GM19239 (cell line): ENCODE measurements at regions not wholly inside any gene's neighbourhood (a gene's known extent, or its start where the extent isn't known, plus 50 kb on each side); places are given as distances from the start of the nearest gene placed in this dataset.

Experiments
- DNase-seq: peaks from one replicate; pipeline ENCODE4 v3.0.0; 2011; ENCODE audit warnings: low spot score; ENCODE audit not compliant: insufficient read length
- FAIRE-seq: peaks from 2 replicates; lab custom pipeline; 2011; peaks lifted over from hg19 to GRCh38; lab: Jason Lieb, UNC

DNA sequence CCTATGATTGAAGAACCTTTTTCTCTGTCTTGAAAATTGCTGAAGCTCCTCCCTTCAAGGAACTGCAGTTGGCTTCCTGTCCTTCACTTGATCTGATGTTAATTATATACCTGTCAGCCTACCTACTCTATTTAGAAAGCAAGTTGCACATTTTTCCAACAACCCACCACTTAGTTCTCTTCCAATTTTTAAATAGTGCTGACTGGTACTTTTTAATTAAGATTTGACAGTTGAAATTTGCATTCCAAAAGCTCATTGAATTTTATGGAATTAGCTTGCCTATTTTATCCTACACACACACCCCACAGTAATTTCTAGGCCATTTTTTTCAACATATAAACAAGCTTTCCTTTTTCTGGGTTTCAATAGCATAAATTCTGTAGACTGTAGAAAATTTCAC lies 820.3 kb upstream of the FAT3 start:
- no peak for DNase-seq
- no peak for FAIRE-seq

DNA sequence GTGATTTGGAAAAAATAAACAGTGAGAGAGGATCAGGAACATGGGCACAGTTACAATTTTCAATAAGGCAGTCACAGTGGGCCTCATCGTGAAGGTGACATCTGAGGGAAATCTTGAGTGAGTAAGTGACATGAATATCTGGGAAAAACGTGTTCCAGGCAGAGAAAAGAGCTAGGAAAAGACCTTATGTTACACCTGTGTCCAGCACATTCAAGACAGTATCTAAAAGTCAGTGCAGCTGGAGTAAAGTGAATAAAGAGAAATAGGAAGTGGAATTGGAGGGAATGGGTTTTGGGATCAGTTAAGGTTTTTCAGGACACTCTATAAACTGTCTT lies 827.5 kb upstream of the FAT3 start:
- no peak for DNase-seq

DNA sequence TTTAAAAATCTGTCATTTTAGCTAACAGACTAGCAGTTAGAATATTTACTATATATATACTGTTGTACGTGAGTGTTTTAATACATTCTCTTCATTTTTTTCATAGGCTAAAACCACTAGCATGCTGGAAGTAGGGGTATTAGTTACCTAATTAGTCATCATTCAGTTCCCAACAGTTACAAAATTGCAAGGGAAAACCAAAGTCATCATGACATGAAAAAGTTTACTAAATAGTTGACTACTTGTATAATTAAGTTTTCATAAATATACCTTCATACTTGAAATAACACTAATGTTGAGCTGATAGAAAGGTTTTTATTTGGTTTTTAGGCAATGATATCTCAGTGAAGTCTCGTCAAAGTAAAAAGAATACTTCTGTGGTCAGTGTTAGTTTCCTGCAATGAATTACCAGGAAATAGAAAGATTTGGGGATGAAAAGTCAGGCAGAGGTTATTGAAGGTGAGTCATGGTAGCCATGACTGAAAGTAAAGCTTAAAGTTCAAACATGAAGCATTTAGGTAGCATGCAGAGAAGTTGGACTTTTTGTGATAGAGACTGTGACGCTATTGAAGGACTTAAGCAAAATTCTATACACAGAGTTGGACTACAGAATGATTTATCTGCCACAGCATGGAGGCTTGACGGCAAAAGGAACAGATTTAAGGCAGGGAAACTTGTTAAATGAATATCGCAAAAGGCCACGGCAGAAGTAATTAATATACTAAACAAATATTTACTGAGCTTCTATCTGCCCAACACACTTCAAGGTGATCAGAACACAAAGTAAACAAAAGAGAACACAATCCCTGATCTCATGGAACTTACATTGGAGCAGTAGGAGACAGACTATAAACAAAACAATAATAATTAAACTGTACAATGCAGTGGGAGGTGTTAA lies 828.1 kb upstream of the FAT3 start:
- DNase-seq (no peak), FAIRE-seq (no peak)

More for the DNA sequence above, 827.5 kb upstream of the FAT3 start:
- FAIRE-seq = no peak

DNA sequence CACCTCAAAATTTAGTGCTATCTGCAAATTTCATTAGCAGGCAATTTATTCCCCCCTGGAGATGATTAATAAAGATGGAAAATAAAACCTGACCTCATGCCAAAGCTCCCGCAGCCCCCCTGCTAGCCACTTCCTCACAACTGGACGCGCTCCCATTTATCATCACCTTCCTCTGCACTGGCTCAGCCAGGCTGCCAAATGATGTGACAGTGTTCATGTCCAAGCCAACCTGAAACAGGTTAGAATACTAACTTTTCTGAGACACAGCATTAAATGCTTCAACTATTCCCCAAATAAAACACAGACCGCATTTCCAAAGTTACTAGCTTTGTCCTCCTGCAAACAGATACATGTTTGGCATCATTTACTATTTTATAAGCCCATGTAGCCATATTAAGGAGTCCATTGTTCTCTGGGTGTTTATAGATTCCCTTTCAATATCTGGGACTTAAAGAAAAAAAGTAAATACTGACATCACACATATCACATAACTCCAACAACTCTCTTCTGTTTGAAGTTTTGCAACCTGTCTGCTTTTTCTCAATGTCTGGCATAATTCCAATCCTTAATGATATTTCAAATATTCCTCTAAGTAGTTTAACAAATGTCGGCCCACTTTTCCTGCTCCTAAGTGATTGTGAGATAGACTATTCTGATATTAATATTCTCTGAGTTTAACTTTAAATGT lies 829.7 kb upstream of the FAT3 start:
- DNase-seq = no peak
- FAIRE-seq = no peak

DNA sequence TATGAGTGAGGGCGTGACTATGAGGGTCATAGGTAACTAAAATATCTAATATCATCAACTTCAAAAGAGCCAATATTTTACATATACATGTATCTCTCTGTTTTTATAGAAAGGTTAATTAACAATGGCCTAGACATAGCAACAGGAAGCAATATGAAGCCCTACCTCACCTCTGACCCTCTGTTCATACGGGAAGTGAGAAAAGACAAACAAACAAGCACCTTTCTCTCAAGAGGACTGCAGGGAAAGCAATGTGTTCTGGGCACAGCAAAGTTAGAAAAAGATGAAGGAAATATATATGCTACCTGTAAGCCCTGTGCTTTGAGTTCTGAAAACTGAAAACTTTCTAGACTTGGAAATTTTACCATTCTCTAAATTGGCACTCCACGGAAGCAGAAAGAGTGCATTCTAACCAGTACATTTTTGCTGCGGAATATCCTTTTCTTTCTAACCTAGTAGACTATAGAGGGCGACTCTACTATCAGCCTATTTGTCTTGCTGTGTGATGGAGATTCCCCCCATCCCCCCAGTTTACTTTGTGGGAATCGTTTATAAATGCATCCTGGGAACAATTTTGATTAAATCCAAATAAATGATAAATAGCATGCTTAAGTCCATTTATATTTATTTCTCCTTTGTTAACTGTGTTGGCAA lies 830.4 kb upstream of the FAT3 start:
- no peak for DNase-seq
- FAIRE-seq = no peak

DNA sequence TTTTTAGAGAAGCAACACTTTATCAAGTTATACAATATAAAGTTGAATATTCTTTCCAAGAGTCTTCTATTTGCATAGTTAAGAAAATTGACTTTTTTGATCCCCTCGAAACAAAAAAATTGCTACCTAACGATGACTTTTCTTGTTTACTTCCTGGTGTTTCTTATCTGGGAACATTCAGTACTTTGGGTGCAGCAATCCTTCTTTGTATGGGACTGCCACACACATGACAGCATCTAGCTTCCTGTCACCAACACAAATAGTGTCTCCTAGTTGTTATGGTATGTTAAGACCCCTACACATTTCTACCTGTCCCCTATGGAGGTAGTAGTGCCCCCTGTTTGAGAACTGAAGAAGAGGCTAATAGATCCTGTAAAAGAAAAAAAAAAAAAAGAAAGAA lies 841.7 kb upstream of the FAT3 start:
- DNase-seq = no peak
- no peak for FAIRE-seq

DNA sequence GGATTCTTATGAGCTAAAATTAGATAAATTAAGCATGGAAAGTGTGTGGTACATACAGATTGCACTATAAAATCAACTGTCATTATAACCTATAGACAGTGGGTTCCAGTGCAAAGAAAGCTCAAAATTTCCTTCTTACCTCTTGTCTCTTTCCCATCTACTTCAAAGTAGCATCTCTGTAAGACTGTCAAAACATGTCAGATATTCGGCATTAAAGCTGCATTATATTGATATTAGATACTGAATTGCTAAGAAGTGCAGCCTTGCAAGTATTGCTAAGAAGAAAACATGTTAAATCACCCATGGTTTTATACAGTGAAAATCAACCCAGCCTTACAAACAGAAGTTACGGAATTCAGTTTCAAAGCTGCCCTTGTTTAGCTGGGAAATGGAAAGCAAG lies 849.8 kb upstream of the FAT3 start:
- FAIRE-seq (no peak), DNase-seq (no peak)

DNA sequence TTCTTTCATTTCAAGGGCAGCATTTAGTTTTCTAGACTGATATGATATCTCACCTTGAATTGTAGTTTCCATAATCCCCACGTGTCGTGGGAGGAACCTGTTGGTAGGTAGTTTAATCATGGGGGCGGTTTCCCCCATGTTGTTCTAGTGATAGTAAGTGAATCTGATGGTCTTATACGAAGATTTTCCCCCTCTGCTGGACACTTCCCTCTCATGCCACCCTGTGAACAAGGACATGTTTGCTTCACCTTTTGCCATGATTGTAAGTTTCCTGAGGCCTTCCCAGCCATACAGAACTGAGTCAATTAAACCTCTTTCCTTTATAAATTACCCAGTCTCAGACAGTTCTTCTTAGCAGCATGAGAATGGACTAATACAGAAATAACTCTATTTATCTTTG lies 851.1 kb upstream of the FAT3 start:
- FAIRE-seq (no peak), DNase-seq (no peak)

DNA sequence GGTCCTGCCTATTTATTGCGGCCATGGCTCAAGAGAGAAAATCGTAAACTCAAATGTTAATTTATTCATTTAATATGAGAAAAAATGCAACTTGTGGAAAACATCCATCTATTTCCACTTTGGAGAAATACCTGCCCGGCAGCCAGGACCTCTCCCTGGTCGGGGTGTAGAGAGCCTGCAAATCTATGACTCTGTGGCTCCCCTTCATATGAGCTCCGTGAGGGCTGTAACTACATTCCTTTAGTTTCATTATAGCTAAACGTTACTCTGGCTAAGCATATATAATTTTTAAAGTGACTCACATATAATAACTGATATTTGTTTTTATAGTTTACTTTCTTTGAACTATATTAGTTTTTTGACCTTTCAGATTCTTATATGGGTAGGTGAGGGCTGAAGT lies 857.8 kb upstream of the FAT3 start:
- no peak for DNase-seq
- no peak for FAIRE-seq

DNA sequence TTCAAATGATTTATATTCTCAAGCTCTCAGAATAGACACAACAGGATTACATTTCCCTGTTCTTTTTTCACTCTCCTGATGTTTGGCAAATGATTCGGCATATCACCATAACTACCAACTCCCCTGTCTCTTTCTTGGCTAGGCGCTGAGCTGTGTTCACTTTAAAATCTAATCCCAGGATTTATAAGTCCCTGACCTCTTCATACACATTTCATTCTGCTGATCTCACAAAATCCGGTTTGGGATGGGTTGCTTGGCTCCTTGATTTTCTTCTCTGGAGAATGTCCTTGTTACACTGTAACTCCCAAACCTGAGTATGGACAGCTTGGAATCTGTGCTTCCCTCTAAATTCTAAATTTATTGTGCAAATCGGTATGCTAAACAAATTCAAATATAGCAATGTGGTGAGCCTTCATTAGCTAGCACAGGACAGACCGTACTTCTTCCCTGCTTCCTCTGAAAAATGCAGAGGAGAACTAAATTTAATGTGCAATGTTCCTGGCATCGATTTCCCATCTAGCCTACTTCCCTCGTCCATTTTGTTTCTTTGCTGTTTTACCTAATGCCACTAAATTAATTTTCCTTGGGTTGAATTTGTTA lies 858.5 kb upstream of the FAT3 start:
- FAIRE-seq = no peak

DNA sequence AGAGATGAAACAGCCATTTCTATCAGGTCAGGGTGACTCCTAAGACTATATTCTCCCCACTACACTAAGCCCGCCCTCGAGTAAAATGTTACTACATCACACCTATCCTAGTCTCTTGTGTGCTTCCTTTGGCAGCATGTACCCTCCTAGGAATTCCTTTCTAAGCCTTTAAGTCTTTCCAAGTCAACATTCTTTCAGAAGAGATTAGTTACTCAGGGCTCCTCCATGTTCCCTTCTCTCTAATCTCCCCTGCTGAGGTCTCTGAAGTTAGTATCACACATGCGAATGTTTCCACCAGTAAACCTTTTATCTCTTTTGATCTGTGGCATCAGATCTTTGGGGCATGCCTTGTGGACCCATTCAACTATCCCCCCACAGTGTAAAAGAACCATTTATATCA lies 873.7 kb upstream of the FAT3 start:
- FAIRE-seq = no peak

More for the DNA sequence above, 858.5 kb upstream of the FAT3 start:
- no peak for DNase-seq

DNA sequence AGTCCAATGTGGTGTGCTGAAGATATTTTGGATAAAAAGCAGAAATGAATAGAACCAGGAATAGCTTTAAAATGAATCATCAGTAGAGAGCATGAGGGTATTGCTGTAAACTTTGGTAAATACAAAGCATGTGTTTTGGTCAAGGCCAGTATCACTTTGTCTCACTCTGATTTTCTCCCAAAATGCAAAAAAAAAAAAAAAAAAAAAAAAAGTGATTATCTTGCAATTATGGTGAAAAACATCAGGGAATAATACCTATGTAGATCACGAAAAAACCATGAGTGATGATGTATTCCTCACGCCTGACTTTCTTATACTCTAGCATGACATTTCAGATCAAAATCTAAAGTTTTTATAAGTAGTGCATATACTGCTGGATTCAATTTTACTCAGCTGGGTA lies 897.9 kb upstream of the FAT3 start:
- FAIRE-seq = no peak
- DNase-seq = no peak

More for the DNA sequence above, 873.7 kb upstream of the FAT3 start:
- DNase-seq = no peak

DNA sequence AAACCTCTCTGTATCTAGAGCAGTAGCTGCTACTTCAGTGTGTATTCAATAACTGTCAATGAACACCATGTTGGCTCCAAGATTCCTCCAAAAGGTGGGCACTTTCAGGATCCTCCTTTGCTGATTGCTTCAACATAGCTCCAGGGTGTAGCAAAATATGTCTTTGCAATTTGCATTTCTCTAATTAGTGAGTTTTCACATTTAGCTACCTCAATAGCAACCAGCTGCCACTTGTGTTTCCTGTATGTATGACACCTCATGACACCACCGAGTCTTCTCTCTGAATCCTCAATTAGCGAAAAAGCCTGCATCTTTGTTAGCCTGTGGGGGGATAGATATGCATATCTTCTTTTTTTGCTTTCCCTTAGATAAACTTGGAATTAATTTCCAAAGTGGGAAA lies 898.3 kb upstream of the FAT3 start:
- FAIRE-seq (no peak), DNase-seq (no peak)

DNA sequence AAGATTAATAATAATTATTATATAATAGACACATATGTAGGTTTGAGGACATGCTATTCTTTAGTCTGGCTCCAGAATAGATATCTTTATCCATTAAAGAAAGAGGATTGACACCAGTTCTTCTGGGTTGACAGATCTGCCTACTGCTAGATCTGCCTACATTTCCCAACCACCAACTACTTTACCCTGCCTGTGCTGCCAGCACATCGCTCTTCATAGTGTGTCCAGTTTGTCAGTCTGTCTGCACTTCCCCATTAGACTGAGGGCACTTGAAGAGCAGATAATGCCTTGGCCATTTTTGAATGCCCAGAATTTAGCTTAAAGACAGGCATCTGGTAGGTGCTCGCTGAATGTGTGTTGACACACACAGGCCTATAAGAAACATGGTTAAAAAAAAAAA lies 910.1 kb upstream of the FAT3 start:
- FAIRE-seq (no peak), DNase-seq (no peak)

DNA sequence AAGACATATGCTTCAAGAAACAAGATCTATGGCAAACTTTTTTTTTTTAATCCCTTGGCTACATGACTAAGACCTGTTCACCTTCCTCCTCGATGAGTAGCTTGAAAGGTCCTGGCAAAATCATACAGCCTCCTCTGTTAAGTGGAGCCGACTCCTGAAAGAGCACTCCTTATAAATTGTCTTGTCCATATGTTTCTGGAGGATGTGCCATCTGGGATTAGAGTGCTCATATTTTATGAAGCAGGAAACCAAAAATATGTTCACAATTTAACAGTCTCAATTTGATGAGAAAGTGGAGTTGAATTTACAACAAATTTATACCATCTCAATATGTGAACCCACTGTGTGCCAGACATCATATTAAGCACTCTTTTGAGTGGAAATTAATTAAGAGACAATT lies 912.1 kb upstream of the FAT3 start:
- FAIRE-seq = no peak
- no peak for DNase-seq

DNA sequence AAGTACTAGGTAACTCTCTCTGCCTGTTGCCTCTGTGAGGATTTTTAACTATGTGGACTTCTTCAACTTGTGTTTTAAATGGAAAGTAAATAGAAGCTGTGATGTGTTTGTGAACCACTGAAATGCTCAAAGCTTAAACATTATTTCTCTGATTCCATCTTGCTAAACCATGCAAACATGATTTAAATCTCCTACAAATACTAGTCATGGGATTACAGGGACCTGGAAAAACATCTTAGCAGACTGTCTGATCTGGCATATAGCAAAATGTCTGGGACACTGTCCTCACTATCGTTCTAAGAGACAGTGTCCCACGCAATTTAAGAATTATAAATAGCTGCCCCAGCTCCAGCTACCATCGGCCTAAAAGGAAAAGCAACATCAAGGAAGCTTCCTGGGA lies 914.5 kb upstream of the FAT3 start:
- FAIRE-seq (no peak), DNase-seq (no peak)

DNA sequence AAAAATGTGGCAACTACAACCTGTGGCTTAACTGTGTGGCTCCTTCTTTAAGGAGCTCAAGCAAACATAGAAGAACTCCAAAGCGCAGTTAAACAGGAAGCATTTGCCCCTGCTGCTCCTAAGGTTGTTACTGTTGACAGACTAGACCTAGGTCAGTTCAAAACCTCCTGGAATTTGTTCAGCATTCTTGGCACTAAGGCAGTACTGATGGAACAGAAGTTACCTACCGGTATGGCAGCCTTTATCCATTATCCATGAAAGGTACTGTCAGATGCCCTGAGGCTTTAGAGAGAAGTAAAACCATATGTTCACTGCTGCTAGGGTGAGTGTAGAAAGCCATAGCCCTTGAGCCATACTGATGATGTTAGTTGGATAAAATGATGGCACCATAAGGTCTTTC lies 916.5 kb upstream of the FAT3 start:
- DNase-seq (no peak), FAIRE-seq (no peak)

DNA sequence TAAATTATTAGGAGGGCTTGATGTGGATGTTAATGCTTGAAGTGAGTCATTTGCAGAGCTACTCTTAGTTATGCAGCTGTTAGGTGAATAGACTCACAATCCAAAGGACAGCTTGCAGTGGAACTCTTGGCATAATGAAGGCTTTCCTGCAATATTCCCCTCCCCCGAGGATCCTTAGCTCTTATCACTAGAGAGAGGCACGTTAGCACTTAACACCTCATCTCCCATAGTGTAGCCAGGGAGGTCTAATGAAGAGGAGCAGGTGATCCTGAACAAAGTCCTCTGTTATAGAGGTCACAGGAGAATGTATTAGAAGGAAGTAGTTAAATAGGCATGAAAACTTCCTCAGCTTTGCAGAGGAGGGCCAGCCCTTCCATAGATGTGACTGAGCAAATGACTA lies 919.2 kb upstream of the FAT3 start:
- FAIRE-seq (no peak), DNase-seq (no peak)

DNA sequence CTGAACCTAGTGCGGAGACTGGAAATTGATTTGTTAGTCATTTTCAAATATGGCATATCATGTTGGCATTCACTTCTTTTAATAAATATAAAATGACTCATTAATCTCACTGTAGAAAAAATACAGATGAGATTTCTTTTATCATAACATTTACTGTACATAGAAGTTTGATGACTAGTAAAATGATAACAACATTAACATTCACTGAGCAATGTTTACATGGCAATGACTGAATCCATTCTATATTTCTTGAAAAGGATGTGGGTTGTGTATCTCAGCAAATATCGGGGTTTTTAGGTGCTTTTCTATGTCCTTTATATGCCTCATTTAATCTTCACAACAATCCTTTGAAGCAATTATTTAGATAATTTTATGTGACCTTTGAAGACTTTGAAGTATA lies 920.9 kb upstream of the FAT3 start:
- FAIRE-seq = no peak
- no peak for DNase-seq

DNA sequence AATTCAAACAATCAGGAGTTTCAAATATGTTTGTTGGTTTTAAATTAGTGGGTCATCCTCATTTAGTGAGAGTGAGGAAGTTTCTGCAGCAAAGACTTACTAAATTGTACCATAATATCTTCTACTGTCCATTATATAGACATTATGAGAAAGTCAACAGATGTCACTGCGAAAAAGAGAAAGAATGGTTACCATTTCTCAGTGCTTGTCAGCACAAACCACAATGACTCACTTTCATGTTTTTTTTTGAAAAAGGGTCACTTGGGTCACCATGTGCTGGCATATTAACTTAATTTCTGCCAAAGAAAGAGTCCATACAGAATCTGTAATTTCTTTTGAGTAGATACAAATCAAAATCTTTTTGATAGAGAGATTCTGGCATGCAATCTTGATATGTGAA lies 924.6 kb upstream of the FAT3 start:
- no peak for FAIRE-seq
- no peak for DNase-seq

DNA sequence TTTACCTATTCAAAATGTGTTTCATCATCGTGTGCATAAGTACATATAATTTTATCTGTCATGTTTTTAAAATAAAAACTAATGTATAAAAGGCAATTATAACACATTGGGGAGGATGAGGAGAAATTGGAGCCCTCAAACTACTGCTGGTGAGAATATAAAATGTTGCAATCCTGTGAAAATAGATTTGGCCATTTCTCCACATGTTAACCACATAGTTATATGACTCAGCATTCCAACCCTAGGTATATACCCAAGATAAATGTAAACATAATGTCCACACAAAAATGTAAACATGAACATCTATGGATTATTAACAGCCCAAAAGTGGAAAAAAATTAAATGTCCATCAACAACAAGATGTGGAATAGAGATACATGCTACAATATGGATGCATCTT lies 928.0 kb upstream of the FAT3 start:
- DNase-seq = no peak
- no peak for FAIRE-seq
